NCI-H1417 (cell line): ENCODE measurements at regions not wholly inside any gene's neighbourhood (a gene's known extent, or its start where the extent isn't known, plus 50 kb on each side); places are given as distances from the start of the nearest gene placed in this dataset.

Experiments
- DNase-seq, 3 experiments: peaks; one replicate each; lab custom pipeline; 2025; lab: John Stamatoyannopoulos, UW

- DNase-seq, result no peak
Measured at GRCh38 chr6:122124908-122125307, 274.5 kb upstream of the HSF2 start.

DNA sequence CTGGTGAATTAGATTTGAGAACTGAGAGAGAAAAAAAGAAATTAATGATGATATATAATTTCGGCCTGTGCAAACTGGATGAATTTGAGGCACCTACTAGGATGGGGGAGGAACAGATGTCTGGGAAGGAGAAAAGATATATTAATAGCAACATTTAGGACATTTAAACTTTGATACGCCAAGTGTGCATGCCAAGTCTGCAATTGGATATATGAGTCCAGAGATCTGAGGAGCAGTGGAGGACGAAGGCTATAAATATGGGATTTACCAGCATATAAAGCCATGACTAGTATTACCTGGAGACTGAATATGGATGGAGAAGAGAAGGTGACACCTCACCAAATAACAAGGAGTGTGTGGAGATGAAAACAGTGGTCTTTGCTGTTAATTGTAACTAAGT, 272.6 kb upstream of the HSF2 start:
- no peak for DNase-seq

- peak in 1 of 3 experiments; percentile 3 for DNase-seq
Measured at GRCh38 chr6:122128445-122128844, 271.0 kb upstream of the HSF2 start.

DNA sequence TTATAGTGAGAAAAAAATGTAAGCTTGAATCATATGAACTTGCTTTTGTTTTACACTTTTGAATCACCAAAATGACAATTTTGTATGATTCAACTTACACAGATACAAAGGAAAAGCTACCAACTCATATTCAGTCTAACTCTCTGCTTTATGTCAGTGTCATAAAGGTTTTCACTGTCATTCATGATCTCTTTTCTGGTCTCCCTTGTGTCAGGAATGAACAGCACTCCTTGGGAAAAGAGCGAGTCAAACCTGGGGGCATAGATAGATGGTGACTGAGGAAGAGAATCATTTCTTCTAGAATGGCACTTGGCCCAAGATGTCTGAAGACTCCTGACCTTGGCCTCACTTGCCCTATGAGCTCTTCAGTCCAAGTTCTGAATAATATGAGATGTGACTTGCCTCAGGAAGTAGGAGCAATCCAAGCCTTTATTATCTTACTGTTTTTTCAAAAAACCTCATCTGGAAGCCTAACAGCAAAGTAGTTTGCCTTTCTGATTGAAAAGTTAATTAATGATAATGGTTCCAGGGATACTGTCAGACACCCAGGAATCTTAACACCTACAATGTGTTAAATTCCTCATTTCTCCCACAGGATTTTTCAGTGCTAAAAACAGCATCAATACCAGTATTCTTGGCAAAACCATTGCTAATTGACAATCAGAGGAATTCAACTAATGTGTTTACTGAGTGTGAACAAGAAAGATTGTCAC, 270.0 kb upstream of the HSF2 start:
- DNase-seq, result no peak

DNA sequence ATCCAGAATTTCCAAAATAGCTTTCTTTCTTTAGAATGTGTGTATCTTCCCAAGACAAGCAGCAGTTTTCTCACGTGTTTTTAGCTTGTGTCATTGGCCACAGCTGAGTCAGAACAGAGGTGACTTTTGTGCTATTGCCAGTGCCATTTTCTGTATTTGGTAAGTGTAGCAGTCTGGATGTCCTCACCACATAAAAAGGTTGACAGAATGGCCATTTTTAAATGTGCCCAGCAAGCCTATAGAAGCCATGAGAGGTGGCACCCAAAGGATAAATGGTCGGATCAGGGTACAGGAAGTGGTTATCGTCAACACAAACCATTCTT, 269.5 kb upstream of the HSF2 start:
- DNase-seq, result peak in 1 of 3 experiments; percentile 4

DNA sequence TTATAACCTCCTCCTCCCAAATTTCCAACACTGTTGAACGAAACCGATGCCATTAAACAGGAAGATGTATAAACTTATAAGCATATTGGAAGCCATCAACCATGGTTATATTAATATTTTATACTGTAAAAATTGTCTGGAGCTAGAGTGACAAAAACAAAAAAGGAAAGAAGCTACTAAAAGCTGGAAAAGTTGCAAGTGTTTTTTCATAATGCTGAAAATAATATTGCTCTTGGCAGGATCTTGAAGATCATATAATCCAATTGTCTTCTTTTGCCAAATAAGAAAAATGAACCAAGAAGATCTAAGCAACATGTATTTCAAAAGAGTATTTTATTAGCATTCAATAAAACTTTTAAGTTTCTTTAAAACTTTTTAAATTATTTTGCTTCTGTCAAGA, 268.9 kb upstream of the HSF2 start:
- no peak for DNase-seq

- DNase-seq, result peak in 1 of 3 experiments; percentile 69
Measured at GRCh38 chr6:122136386-122136785, 263.1 kb upstream of the HSF2 start.

GRCh38 chr6:122140031-122140430, 259.4 kb upstream of the HSF2 start:
- no peak for DNase-seq

DNA sequence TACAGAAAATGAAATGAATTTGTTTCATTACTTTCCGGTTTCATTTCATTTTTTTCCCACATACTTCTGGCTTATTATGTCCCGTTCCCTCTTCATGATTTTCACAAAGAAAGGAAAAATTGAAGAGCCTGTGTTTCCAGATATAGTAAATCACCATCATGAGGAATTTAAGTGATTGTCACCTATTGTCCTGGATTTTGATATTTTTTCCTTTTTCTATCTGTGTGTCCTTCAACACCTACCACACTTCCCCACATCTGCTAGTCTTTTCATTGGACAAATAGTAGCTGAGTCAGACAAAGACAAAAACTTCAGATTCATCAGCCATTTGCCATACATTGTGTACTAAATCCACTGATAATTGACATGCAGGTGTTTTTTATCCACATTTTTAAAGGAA, 258.2 kb upstream of the HSF2 start:
- DNase-seq, result no peak

GRCh38 chr6:122143813-122144601, 255.4 kb upstream of the HSF2 start:
- DNase-seq, result peak in 1 of 3 experiments; percentile 24

GRCh38 chr6:122145246-122145645, 254.2 kb upstream of the HSF2 start:
- no peak for DNase-seq

GRCh38 chr6:122145741-122146240, 253.7 kb upstream of the HSF2 start:
- no peak for DNase-seq

- no peak for DNase-seq
Measured at GRCh38 chr6:122147291-122147690, 252.2 kb upstream of the HSF2 start.

- DNase-seq, result no peak
Measured at GRCh38 chr6:122151066-122151465, 248.4 kb upstream of the HSF2 start.

- no peak for DNase-seq
Measured at GRCh38 chr6:122151763-122152162, 247.7 kb upstream of the HSF2 start.

DNA sequence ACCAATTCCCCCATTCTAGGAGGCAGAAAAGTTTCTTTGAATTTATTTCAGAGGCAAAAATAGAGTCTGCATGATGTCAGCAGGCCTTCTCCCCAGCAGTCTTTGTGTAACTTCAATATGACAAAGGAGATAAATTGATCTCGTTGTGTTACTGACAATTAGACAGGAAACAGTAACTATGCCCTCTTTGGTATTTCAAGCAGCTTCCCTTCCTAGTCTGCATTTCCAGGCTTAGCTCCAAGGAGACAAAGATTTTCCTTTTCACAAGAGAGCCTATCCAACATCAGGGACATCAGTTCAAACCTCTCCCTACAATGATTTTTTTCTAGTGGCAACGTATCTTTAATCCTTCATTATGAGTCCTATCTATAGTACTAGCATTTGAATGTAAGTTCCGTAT, 245.9 kb upstream of the HSF2 start:
- peak in 1 of 3 experiments; percentile 12 for DNase-seq

- DNase-seq, result no peak
Measured at GRCh38 chr6:122154155-122154554, 245.3 kb upstream of the HSF2 start.

DNA sequence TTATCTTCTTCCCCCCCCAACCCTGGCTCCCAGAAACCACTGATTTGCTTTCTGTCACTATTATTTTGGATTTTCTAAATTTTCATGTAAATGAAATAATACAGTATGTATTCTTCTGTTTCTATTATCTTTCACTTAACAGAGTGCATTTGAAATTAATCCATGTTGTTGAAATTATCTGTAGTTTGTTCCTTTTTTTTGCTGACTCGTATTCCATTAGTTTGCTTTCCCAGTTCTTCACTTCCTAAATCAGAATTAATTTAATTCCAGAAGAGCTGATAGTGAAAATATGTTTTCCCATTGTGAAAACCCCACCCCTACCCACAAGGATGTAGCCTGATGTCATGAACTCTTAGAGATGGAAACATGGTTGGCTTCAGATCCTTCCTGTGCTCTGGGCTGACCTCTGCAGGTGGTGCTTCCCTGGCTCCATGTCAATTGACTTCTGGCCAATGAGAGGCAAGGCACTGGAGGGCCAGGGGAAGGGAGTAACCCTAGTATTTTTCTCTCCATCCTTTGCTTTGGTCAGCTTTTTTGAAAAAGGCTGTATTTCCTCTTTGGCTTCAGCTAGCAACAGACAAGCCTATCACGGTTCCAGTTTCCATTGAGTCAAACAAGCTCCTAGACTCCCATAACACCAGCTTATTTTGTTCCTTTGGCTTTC, 244.4 kb upstream of the HSF2 start:
- DNase-seq, result no peak

DNA sequence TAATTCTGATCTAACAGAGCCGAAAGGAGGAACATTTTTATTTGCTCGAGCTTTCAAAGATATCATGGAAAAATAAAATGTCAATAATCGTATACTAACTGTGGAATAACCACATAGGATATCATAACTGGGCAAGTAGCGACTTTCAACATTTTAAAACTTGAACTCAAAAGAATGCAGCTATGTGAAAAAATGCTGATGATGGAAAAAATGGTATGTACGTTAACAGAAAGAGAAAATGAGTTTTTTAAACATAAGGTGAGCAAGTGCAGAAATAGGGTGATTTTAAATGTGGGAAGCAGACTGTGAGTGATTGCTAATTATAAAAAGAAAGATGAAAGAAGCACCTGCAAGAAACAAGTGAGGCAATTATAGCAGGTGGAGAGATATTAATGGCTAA, 238.3 kb upstream of the HSF2 start:
- DNase-seq, result no peak

DNA sequence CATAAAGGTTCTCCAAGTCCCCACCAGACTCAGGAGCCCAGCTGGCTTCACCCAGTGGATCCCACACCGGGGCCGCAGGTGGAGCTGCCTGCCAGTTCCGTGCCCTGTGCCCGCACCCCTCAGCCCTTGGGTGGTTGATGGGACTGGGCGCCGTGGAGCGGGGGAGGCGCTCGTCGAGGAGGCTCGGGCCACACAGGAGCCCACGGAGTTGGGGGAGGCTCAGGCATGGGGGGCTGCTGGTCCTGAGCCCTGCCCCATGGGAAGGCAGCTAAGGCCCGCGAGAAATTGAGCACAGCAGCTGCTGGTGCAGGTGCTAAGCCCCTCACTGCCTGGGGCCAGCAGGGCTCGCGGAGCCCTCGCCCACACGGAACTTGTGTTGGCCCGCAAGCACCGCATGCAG, 234.4 kb upstream of the HSF2 start:
- DNase-seq, result no peak

DNA sequence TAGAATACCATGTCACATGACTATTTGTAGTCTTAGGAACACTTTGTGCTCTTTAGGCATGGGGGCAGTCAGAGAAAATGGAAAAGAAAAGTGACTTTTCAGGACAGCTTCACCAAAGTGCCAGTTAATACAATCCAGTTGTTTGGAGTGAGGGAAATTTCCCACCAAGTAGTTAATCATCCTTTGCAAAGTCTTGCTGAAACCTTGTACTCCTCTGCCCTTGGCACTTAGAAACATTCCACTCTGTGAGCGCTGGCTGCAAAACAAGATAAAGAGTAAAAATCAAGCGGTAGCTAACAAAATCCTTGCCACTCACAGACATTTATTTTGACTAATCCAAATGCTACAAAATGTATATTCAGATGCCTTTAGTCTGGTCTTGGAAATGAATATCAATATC, 229.2 kb upstream of the HSF2 start:
- DNase-seq, result no peak

DNA sequence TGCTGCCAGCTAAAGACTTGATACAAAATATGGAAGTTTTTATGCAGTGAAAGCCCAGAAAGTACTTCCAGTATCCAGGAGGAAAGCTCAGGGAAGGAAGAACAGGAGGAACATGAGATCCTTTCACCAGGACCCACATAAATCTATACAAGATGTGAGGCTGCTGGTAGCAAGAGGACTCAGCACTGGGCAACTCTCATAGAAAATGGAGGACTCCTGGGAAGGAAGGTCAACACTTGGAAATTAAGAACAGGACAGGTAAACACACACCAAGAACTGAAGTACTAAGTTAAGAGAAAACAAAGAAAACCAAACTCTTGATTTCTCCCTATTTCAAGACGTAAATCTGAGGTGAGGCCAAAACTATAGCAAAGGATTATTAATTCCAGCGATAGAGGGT, 220.5 kb upstream of the HSF2 start:
- no peak for DNase-seq

DNA sequence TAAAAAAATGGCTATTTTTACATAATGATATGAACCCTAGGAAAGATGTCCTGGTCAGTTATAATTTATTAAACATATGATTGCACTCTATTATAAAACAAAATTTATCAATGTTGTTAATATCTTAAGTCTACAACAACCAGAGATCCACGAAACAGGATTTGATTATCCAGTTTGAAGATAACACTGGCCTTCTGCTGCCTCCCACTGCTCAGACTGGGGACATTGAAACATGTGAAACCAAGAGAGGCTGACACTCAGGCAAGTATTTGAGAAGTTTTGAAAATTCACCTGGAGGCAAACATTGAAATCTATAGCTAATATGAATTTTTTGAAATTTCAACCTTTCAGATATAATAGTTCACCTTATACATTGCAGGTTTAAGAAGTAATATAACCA, 219.3 kb upstream of the HSF2 start:
- DNase-seq, result peak in 1 of 3 experiments; percentile 5
